ENCODE measurements at regions not wholly inside any gene's neighbourhood (a gene's known extent, or its start where the extent isn't known, plus 50 kb on each side); places are given as distances from the start of the nearest gene placed in this dataset.

DNA sequence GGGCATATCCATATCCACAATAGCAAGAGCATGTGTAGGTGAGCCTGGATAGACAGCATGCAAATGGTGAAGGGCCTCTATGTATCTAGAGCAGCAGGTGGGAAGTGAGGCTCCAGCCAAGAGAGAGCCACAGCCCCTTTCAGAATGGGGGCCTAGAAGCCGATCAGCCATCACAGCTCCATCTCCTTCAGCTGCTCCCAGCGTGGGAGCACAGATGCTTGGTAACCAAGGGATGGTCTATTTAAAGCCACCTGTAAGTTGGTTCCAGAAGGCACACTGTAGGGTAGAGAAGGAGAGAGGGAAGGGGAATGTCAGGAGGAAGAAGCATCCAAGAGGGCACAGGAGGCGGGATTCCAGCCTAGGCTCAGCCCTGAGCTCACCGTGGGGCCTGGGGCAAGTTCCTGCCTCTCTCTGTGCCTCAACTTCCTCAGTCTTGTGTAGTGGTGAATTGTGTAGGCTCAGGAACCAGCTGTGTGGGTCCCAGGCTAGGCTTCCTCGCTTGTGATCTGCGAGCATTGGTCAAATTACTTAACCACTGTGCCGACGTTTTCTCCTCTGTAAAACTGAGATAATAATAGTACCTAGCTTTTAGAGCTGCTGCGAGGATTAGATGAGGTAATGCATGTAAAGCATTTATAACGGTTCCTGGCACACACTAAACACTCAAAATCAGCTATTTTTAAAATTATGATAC lies 122.9 kb upstream of the NAV2 start:
- H3K36me3 ChIP-seq (ENCODE audit: control insufficient read depth, insufficient read depth, low read length) = no peaks in the 10 kb centered on the region
- H3K4me3 ChIP-seq (ENCODE audit: low read depth, low read length) = no peak overlapping the region
- TF ChIP-seq, protein P1, sequence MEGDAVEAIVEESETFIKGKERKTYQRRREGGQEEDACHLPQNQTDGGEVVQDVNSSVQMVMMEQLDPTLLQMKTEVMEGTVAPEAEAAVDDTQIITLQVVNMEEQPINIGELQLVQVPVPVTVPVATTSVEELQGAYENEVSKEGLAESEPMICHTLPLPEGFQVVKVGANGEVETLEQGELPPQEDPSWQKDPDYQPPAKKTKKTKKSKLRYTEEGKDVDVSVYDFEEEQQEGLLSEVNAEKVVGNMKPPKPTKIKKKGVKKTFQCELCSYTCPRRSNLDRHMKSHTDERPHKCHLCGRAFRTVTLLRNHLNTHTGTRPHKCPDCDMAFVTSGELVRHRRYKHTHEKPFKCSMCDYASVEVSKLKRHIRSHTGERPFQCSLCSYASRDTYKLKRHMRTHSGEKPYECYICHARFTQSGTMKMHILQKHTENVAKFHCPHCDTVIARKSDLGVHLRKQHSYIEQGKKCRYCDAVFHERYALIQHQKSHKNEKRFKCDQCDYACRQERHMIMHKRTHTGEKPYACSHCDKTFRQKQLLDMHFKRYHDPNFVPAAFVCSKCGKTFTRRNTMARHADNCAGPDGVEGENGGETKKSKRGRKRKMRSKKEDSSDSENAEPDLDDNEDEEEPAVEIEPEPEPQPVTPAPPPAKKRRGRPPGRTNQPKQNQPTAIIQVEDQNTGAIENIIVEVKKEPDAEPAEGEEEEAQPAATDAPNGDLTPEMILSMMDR (IDR thresholded peaks at IDR 0.05; ENCODE audit: insufficient read depth, low read length, severe bottlenecking) = no peak
- no peak for FAIRE-seq
- peaks cover 2% of the 10 kb centered on the region for H3K27me3 ChIP-seq (ENCODE audit: control insufficient read depth, insufficient read depth, low read length)
- no peak for DNase-seq (ENCODE audit: low read depth)

- no peak overlapping the region for H3K4me3 ChIP-seq (ENCODE audit: low read depth, low read length)
- FAIRE-seq = no peak
- TF ChIP-seq, protein P1 (IDR thresholded peaks at IDR 0.05; ENCODE audit: insufficient read depth, low read length, severe bottlenecking) = no peak
- no peaks in the 10 kb centered on the region for H3K36me3 ChIP-seq (ENCODE audit: control insufficient read depth, insufficient read depth, low read length)
- DNase-seq (ENCODE audit: low read depth) = no peak
- no peaks in the 10 kb centered on the region for H3K27me3 ChIP-seq (ENCODE audit: control insufficient read depth, insufficient read depth, low read length)
Measured at GRCh38 chr11:19587979-19588378, 124.7 kb upstream of the NAV2 start.

- FAIRE-seq = no peak
Measured at GRCh38 chr11:19580646-19581045, 132.0 kb upstream of the NAV2 start.

DNA sequence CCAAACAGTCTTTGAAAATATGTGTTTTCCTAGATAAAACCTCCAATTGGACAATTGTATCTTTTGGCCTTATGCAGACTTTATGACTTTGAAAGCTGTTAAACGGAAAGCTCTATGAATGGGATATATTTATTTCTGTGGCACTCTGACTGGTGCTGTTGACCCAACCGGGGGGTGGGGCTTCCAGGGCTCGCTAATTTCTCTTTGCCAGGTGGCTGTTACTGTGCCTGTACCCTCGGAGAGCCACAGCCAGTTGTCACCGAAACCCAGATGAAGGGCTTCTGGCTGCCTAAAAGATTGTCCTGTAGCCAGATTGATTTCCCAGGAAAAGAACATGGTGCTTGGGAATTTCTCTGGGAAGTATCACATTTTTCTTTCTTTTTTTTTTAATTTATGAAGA lies 132.7 kb upstream of the NAV2 start:
- TF ChIP-seq, protein P1 (IDR thresholded peaks at IDR 0.05; ENCODE audit: insufficient read depth, low read length, severe bottlenecking) = no peak
- Histone ChIP-seq H3K27me3 (ENCODE audit: control insufficient read depth, insufficient read depth, low read length) (peaks cover 1% of the 10 kb centered on the region), H3K36me3 (ENCODE audit: control insufficient read depth, insufficient read depth, low read length) (no peaks in the 10 kb centered on the region), H3K4me3 (ENCODE audit: low read depth, low read length) (no peak overlapping the region)
- no peak for FAIRE-seq
- DNase-seq (ENCODE audit: low read depth) = no peak

More at GRCh38 chr11:19580646-19581045, 132.0 kb upstream of the NAV2 start:
- TF ChIP-seq, protein P1 (IDR thresholded peaks at IDR 0.05; ENCODE audit: insufficient read depth, low read length, severe bottlenecking) = no peak
- DNase-seq (ENCODE audit: low read depth) = no peak
- Histone ChIP-seq H3K27me3 (ENCODE audit: control insufficient read depth, insufficient read depth, low read length) (peaks cover 1% of the 10 kb centered on the region), H3K4me3 (ENCODE audit: low read depth, low read length) (no peak overlapping the region), H3K36me3 (ENCODE audit: control insufficient read depth, insufficient read depth, low read length) (no peaks in the 10 kb centered on the region)

DNA sequence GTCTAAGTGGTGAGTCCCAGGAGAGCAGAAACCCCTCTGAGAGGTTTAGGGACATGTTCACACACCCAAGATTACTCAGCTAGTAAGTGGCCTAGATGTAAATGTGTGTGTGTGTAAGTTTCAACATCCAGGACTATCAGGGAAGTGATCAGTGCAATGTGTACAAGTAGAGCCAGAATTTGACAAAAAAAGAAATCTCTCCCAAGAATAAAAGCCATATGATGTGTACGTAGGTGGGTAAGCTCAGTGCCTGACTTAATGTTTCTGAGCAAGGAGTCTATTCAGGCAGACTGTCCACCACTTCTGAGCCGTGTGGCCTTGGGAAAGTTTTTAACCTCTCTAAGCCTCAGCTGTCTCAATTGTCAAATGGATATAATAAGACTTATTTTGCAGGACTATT lies 133.8 kb upstream of the NAV2 start:
- DNase-seq (ENCODE audit: low read depth) (no peak), FAIRE-seq (no peak)
- Histone ChIP-seq H3K4me3 (ENCODE audit: low read depth, low read length) (no peak overlapping the region), H3K27me3 (ENCODE audit: control insufficient read depth, insufficient read depth, low read length) (peaks cover 3% of the 10 kb centered on the region), H3K36me3 (ENCODE audit: control insufficient read depth, insufficient read depth, low read length) (no peaks in the 10 kb centered on the region)
- TF ChIP-seq, protein P1 (IDR thresholded peaks at IDR 0.05; ENCODE audit: insufficient read depth, low read length, severe bottlenecking) = no peak
